HG03064 (cell line): ENCODE measurements at regions not wholly inside any gene's neighbourhood (a gene's known extent, or its start where the extent isn't known, plus 50 kb on each side); places are given as distances from the start of the nearest gene placed in this dataset.

Source experiments
- ATAC-seq: cut with Tn5 transposase; IDR thresholded peaks from one replicate; pipeline ENCODE4 v1.9.1; 2021; ENCODE audit warnings: low read depth; ENCODE audit not compliant: unreplicated experiment

- no peak for ATAC-seq
Observed at GRCh38 chr3:109532257-109533216, 195.2 kb upstream of the DPPA4 start.

- ATAC-seq: no peak
Observed at GRCh38 chr3:109545746-109546145, 208.4 kb upstream of the DPPA4 start.

- ATAC-seq: no peak
Observed at GRCh38 chr3:109548192-109548938, 211.0 kb upstream of the DPPA4 start.

- no peak for ATAC-seq
Observed at GRCh38 chr3:109553591-109554371, 216.4 kb upstream of the DPPA4 start.

GRCh38 chr3:109559389-109559788 is 222.0 kb upstream of the DPPA4 start:
- ATAC-seq: no peak

- ATAC-seq: no peak
Observed at GRCh38 chr3:109563149-109563548, 225.8 kb upstream of the DPPA4 start.

- no peak for ATAC-seq
Observed at GRCh38 chr3:109569135-109569846, 231.9 kb upstream of the DPPA4 start.

- no peak for ATAC-seq
Observed at GRCh38 chr3:109570408-109570807, 233.1 kb upstream of the DPPA4 start.

- ATAC-seq: no peak
Observed at GRCh38 chr3:109572301-109572700, 235.0 kb upstream of the DPPA4 start.

- no peak for ATAC-seq
Observed at GRCh38 chr3:109596991-109597390, 259.6 kb upstream of the DPPA4 start.

GRCh38 chr3:109597444-109597843 is 260.1 kb upstream of the DPPA4 start:
- ATAC-seq: no peak

GRCh38 chr3:109607897-109608296 is 270.6 kb upstream of the DPPA4 start:
- ATAC-seq: no peak

- ATAC-seq: no peak
Observed at GRCh38 chr3:109608574-109608973, 271.2 kb upstream of the DPPA4 start.

- no peak for ATAC-seq
Observed at GRCh38 chr3:109618766-109619378, 281.5 kb upstream of the DPPA4 start.

GRCh38 chr3:109631897-109632296 is 294.6 kb upstream of the DPPA4 start:
- ATAC-seq: no peak

GRCh38 chr3:109640146-109640652 is 302.9 kb upstream of the DPPA4 start:
- ATAC-seq: no peak

- no peak for ATAC-seq
Observed at GRCh38 chr3:109642025-109642424, 304.7 kb upstream of the DPPA4 start.

- ATAC-seq: no peak
Observed at GRCh38 chr3:109643590-109643989, 306.2 kb upstream of the DPPA4 start.

- no peak for ATAC-seq
Observed at GRCh38 chr3:109644332-109644731, 307.0 kb upstream of the DPPA4 start.

- ATAC-seq: no peak
Observed at GRCh38 chr3:109644746-109645145, 307.4 kb upstream of the DPPA4 start.
